Activated CD8-positive, alpha-beta memory T cell treated with anti-CD3 and anti-CD28 coated beads, Interleukin-2, amount 50 U/mL, for 4 hours (primary cell): ENCODE measurements at regions not wholly inside any gene's neighbourhood (a gene's known extent, or its start where the extent isn't known, plus 50 kb on each side); places are given as distances from the start of the nearest gene placed in this dataset.
"Not testable (repeated sequence)": the region's sequence is repeated elsewhere in the genome, so short reads cannot be mapped to it uniquely, and the experiment has no call there.

ENCODE experiments used
- DNase-seq: peaks from one replicate; pipeline ENCODE4 v3.0.0-alpha.2; 2020

DNA sequence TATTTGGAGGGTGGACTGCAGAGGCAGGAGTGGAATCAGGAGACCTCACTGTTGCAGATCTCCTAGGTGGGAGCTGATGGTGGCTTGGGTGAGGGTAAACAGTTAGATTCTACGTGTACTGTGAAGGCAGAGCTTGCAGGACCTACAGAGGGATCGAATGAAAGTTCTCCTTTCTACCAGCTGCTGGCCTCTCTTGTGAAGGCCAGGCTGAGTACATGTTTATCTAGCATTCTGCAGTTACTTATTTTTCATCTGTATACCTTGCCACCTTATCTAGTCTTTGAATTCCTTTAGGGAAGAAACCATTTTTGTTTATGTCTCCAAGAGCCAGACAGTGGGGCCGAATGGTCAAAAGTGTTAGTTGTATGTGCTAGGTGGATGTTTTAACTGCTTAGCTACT lies 57.6 kb downstream of the PTTG1 start:
- DNase-seq, result no peak

DNA sequence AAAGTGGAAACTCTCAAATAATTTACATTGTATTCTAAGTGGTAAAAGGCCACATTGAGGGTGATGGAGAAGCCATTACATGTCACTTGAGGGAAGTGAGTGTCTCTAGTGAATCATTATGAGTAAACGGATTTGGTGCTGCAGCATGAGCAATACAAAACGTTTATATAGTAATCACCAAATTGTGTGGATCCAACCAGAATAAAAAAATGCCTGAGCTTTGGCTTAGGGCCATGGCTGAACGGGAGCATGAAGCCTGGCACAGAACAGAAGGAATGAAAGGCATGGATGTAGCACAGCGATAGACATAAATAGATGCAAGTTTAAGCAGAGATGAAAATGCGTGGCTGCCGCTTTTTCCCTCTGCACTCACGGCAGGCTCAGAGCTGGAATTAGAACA lies 58.3 kb downstream of the PTTG1 start:
- no peak for DNase-seq

DNA sequence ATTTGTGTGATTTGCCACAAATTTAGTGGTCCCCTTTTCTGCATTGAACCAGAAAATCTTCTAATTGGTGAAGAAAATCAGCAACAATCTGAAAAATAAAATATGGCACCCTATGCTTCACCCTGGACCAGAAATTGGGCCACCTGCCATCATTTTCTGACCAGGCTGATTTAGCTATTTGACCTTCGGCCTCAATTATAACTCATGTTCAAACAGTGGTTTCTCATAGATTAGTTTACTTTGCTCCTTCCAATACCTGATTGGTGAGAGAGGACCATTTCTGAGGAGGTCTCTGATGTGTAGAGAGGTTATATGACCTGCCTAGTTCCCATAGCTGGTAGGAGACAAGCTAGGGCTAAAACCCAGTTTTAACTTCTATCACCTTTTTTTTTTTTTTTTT lies 59.0 kb downstream of the PTTG1 start:
- DNase-seq, result no peak

DNA sequence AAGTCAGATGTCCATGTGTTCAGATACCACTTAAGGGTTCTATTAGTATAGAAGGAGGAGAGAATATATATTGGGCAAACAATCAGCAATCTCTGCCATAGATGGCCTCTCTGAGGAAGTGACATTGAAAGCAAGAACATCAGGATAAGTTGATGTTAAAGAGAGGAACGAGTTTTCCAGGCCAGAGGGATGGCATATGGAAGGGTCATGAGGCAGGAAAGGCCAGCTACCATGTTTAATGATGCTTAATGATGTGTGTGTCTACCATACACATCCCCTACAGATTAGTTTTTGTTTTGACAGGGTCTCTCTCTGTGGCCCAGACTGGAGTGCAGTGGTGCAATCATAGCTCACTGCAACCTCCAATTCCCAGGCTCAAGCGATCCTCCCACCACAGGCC lies 63.0 kb downstream of the PTTG1 start:
- DNase-seq, result no peak

- DNase-seq, result no peak
Measured at GRCh38 chr5:160485364-160485969, 63.8 kb downstream of the PTTG1 start.

DNA sequence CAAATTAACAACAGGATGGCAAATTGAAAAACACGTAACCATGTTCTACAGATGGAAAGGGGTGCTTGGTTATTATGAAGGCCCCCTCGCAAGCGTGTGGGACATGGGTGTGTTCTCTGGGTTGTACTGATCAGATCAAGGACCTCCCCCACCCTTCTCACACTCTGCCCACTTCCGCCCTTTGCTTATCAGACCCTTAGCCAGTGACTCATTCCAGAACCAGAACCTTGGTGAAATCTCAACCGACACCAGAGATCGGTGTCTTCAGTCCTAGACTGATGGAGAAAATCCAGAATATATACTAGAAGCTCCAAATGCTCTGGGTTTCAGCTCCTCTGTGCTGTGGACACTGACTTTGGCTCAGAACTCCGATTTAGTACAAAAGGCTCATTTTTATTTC lies 64.9 kb downstream of the PTTG1 start:
- peak; percentile 26 for DNase-seq

- DNase-seq, result no peak
Measured at GRCh38 chr5:160488394-160489325, 67.0 kb downstream of the PTTG1 start.

- no peak for DNase-seq
Measured at GRCh38 chr5:160491438-160491837, 69.8 kb downstream of the PTTG1 start.

DNA sequence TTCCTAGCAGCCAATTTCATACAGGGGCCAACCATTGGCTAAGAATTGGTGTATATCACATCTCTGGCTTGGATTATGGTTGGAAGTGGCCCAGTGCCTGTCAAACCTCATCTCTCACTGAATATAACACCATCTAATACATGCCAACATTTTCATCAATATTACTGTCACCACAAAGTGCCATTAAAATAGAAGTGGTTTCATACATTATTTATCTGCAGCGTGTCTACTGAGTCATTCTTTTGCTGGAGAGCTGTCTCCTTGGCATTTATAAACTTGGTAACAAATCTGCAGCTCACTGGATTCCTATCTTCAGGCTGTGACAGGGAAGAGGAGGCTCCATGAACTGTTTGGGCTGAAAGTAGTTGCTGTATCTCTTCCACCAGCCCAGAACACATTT lies 70.9 kb downstream of the PTTG1 start:
- no peak for DNase-seq

GRCh38 chr5:160493806-160494338 lies 72.2 kb downstream of the PTTG1 start:
- DNase-seq, result no peak

GRCh38 chr5:160494451-160494850 lies 72.8 kb downstream of the PTTG1 start:
- DNase-seq, result no peak

- no peak for DNase-seq
Measured at GRCh38 chr5:160496334-160496733, 74.7 kb downstream of the PTTG1 start.

DNA sequence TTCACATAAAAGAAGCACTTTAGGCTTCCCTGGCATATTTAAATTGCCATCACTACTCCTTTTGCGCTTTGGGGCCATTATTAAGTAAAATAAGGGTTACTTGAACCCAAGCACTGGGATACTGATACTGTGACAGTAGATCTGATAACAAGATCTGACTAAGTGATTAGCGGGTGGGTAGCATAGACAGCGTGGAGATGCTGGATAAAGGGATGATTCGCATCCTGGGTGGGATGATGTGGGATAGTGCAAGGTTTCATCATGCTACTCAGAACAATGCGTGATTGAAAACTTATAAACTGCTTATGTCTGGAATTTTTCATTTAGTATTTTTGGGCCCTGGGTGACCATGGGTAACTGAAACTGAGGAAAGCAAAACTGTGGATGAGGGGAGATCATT lies 75.1 kb downstream of the PTTG1 start:
- DNase-seq, result no peak

GRCh38 chr5:160497878-160498277 lies 76.2 kb downstream of the PTTG1 start:
- DNase-seq, result no peak

DNA sequence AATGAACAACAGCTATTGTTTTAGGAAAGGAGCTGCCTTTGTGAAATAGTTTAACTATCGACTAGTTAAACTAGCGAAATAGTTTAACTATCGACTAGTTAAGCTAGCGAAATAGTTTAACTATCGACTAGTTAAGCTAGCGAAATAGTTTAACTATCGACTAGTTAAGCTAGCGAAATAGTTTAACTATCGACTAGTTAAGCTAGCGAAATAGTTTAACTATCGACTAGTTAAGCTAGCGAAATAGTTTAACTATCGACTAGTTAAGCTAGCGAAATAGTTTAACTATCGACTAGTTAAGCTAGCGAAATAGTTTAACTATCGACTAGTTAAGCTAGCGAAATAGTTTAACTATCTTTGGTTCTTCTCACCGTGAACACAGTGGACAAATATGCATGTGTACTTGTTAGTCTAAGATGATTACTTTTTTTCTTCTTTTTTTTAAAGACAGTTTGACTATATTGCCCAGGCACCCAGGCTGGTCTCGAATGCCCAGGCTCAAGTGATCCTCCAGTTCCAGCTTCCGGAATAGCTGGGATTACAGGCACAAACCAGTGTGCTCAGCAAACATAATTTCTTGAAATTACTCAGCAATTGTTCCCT lies 76.9 kb downstream of the PTTG1 start:
- DNase-seq, result not testable (repeated sequence)

DNA sequence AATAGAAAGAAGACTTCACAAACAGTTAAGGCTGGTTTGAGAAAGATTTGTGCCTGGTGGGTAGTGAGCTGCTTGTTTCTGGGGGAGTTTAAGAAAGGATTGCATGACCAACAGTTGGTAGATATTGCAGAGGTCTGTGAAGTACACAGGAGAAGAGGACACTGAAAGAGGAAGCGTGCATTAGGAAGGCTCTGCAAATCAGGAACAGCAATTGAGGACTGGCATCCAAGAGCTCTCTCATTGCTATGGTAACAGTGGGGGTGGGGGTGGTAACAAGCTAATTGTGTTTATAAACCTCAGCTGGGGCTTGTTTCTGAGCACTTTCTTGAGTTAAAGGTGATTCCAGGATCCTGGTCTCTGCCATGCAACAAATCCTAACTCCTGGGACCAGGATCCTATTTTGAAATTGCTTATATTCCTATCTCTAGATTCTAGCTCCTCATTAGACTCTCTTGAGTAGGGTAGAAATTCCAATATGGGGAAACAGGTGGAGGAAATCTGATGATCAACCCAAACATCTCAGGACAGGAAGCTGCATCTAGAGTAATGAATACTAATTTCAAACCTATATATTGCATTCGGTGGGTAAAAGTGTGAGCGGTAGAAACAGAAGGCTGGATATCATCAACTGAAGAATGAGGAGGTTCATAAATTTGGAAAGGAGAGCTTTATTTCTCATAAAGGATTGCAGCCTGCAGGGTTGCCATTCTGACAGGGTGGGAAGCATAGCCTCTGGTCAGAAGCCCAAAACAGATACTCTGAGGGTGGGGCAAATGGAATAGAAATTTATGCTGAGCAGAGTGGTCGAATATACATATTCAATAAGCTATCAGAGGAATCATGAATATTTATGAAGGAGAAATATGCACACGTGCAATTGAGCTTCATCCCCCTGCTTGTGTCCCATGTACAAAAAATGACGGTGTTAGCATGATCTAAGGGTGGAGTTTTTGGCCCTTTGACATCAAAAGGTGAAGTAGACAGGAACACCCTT lies 79.4 kb downstream of the PTTG1 start:
- no peak for DNase-seq

DNA sequence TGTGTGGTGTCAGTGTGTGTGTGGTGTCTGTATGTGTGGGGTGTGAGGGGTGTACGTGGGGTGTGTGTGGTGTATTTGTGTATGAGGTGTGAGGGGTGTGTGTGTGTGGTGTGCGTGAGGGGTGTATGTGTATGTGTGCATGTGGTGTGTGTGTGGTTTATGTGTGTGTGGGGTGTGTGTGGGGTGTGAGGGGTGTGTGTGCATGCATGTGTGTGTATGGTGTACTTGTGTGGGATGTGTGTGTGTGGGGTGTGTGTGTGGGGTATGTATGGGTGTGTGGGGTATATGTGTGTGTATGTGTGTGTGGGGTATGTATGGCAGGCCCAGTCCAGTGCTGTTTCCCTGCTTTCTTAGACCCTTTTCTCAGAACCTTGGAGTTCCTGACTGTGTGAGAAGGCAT lies 83.3 kb downstream of the PTTG1 start:
- DNase-seq, result no peak

- DNase-seq, result peak; percentile 60
Measured at GRCh38 chr5:160506006-160507004, 84.7 kb downstream of the PTTG1 start.

DNA sequence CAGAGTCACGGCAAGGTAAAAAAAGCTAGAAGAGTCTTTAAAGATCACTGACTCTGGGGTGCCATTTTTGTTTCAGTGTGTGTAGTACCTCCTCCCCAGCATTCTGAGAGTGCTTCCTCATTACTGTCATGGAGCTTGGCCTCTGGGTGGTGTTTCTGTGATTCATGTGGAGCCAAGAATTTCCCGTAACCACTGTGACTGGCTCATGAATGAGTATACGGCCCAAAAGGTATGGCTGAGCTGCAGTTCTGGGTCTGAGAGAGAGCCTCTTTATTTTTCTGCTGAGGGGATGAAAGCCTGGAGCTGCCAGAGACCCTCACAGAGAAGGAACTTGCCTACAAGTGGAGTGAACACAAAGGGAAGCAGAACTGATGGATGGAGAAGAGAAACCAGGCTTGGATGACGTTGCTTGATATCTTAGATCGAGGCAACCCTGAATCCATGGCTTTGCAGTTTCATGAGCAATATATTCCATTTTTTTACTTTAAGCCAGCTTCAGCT lies 85.6 kb downstream of the PTTG1 start:
- no peak for DNase-seq

- DNase-seq, result peak; percentile 50
Measured at GRCh38 chr5:160508780-160509361, 87.2 kb downstream of the PTTG1 start.
